OCI-LY1 (cell line): ENCODE measurements at regions not wholly inside any gene's neighbourhood (a gene's known extent, or its start where the extent isn't known, plus 50 kb on each side); places are given as distances from the start of the nearest gene placed in this dataset.

Source experiments
- H2AFZ ChIP-seq: fragments of 200-600 bp; sonication (generic), shearing (Covaris generic); 2 replicates; pipeline ENCODE4 v1.6.0; 2014; ENCODE audit warnings: antibody characterized with exemption, mild to moderate bottlenecking, low read length
- H3F3A ChIP-seq: fragments of 200-600 bp; sonication (generic), shearing (Covaris generic); 2 replicates; pipeline ENCODE4 v1.6.0; 2014; ENCODE audit warnings: mild to moderate bottlenecking, antibody characterized with exemption, low read length, moderate library complexity; ENCODE audit not compliant: insufficient read depth
- H3K27ac ChIP-seq: fragments of 200-600 bp; sonication (generic); 2 replicates; pipeline ENCODE4 v1.5.1; 2014; ENCODE audit warnings: low read length, mixed run types, mild to moderate bottlenecking, low read depth; ENCODE audit not compliant: poor library complexity, severe bottlenecking
- H3K27me3 ChIP-seq: fragments of 200-600 bp; sonication (generic); 2 replicates; pipeline ENCODE4 v1.6.0; 2014; ENCODE audit warnings: antibody characterized with exemption, mild to moderate bottlenecking, low read length, moderate library complexity; ENCODE audit not compliant: insufficient read depth
- H3K36me3 ChIP-seq: fragments of 200-600 bp; sonication (generic); 2 replicates; pipeline ENCODE4 v1.6.1; 2014; ENCODE audit warnings: mild to moderate bottlenecking, antibody characterized with exemption, low read length, moderate library complexity, mixed read lengths; ENCODE audit not compliant: insufficient read depth
- H3K4me1 ChIP-seq: fragments of 200-600 bp; sonication (generic); 2 replicates; pipeline ENCODE4 v1.5.1; 2014; ENCODE audit warnings: mild to moderate bottlenecking, low read length, moderate library complexity; ENCODE audit not compliant: insufficient read depth, severe bottlenecking
- H3K4me2 ChIP-seq: fragments of 200-600 bp; sonication (generic), shearing (Covaris generic); 2 replicates; pipeline ENCODE4 v1.6.1; 2014; ENCODE audit warnings: low read length
- H3K4me3 ChIP-seq: fragments of 200-600 bp; sonication (generic); 2 replicates; pipeline ENCODE4 v1.5.1; 2014; ENCODE audit warnings: low read length, low read depth, mild to moderate bottlenecking, mixed read lengths; ENCODE audit not compliant: poor library complexity, severe bottlenecking
- H3K79me2 ChIP-seq: fragments of 200-600 bp; shearing (Covaris generic); 2 replicates; pipeline ENCODE4 v1.6.1; 2016; ENCODE audit warnings: mixed run types, low read length, mixed read lengths; ENCODE audit not compliant: insufficient read depth
- H3K9ac ChIP-seq: fragments of 200-600 bp; sonication (generic), shearing (Covaris generic); 2 replicates; pipeline ENCODE4 v1.6.1; 2014; ENCODE audit warnings: mild to moderate bottlenecking, low read length, mixed read lengths
- H3K9me2 ChIP-seq: fragments of 200-600 bp; sonication (generic), shearing (Covaris generic); 2 replicates; pipeline ENCODE4 v1.6.1; 2014; ENCODE audit warnings: low read depth, mild to moderate bottlenecking, low read length, mixed read lengths
- H3K9me3 ChIP-seq: fragments of 200-600 bp; shearing (Covaris generic); 2 replicates; pipeline ENCODE4 v1.6.1; 2014; ENCODE audit warnings: low read length, mixed read lengths
- H4K20me1 ChIP-seq: fragments of 200-600 bp; sonication (generic), shearing (Covaris generic); 2 replicates; pipeline ENCODE4 v1.6.0; 2016; ENCODE audit warnings: mild to moderate bottlenecking, low read length; ENCODE audit not compliant: insufficient read depth
- CTCF ChIP-seq: fragments of 200-600 bp; sonication (generic), shearing (Covaris generic); IDR thresholded peaks from 2 replicates; pipeline ENCODE4 v1.5.1; 2017; ENCODE audit warnings: mild to moderate bottlenecking, antibody characterized with exemption, low read length, moderate library complexity, mixed read lengths
- EZH2 ChIP-seq: fragments of 200-600 bp; sonication (generic), shearing (Covaris generic); IDR thresholded peaks from 2 replicates; pipeline ENCODE4 v1.8.0; 2017; ENCODE audit warnings: borderline replicate concordance, mixed run types, mild to moderate bottlenecking, antibody characterized with exemption, low read length, moderate library complexity, mixed read lengths

- Histone ChIP-seq H3K36me3 (no peaks in the 10 kb centered on the region), H3F3A (no peaks in the 10 kb centered on the region), H3K9me3 (no peaks in the 10 kb centered on the region), H3K9me2 (no peaks in the 10 kb centered on the region), H4K20me1 (no peaks in the 10 kb centered on the region), H3K4me1 (no peaks in the 10 kb centered on the region), H3K27ac (no peak overlapping the region), H3K4me3 (no peak overlapping the region), H3K79me2 (no peaks in the 10 kb centered on the region), H2AFZ (no peak overlapping the region), H3K9ac (no peak overlapping the region), H3K4me2 (no peak overlapping the region), H3K27me3 (no peaks in the 10 kb centered on the region)
- TF ChIP-seq CTCF (no peak), EZH2 (no peak)
Measured at GRCh38 chr4:120509719-120510118, 412.8 kb downstream of the PRDM5 start.

GRCh38 chr4:120509222-120509621 lies 413.3 kb downstream of the PRDM5 start:
- Histone ChIP-seq H3K4me2 (no peak overlapping the region), H3F3A (no peaks in the 10 kb centered on the region)

GRCh38 chr4:120508036-120508435 lies 414.5 kb downstream of the PRDM5 start:
- Histone ChIP-seq H3K9me3 (no peaks in the 10 kb centered on the region), H3K4me2 (no peak overlapping the region), H3F3A (no peaks in the 10 kb centered on the region), H3K4me3 (no peak overlapping the region), H3K9me2 (no peaks in the 10 kb centered on the region), H3K9ac (no peak overlapping the region), H3K27ac (no peak overlapping the region), H3K27me3 (no peaks in the 10 kb centered on the region), H3K4me1 (no peaks in the 10 kb centered on the region), H4K20me1 (no peaks in the 10 kb centered on the region), H3K36me3 (no peaks in the 10 kb centered on the region), H2AFZ (no peak overlapping the region), H3K79me2 (no peaks in the 10 kb centered on the region)
- TF ChIP-seq EZH2 (no peak), CTCF (no peak)

More at GRCh38 chr4:120509222-120509621, 413.3 kb downstream of the PRDM5 start:
- Histone ChIP-seq H3K36me3 (no peaks in the 10 kb centered on the region), H3K9me2 (no peaks in the 10 kb centered on the region), H3K27me3 (no peaks in the 10 kb centered on the region), H3K9me3 (no peaks in the 10 kb centered on the region), H3K79me2 (no peaks in the 10 kb centered on the region), H3K4me3 (no peak overlapping the region), H3K4me1 (no peaks in the 10 kb centered on the region), H3K27ac (no peak overlapping the region), H2AFZ (no peak overlapping the region), H3K9ac (no peak overlapping the region), H4K20me1 (no peaks in the 10 kb centered on the region)
- TF ChIP-seq EZH2 (no peak), CTCF (no peak)
